ENCODE measurements at regions not wholly inside any gene's neighbourhood (a gene's known extent, or its start where the extent isn't known, plus 50 kb on each side); places are given as distances from the start of the nearest gene placed in this dataset.

DNA sequence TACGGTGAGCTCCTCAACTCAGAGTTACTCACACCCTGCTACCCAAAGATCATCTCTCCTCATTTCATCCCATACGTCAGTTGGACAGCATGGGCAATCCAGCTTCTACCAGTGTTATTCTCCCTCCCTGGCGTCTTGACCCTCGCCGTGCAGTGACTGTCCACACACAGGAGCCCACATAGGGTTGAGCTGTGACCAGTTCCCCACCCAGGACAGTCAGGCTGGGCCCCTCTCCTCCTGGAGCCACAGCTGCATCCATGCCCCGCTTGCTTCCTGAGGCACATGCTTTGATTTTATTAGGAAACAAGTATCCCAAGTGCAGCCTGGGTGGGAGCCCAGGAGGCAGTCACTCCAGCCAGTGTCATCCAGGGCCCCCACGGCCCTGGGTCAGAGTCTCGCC, 140.3 kb upstream of the SFSWAP start:
- Mint-ChIP-seq H3K27ac (ENCODE audit: unreplicated experiment) (no peak overlapping the region), H3K9me3 (ENCODE audit: unreplicated experiment) (no peaks in the 10 kb centered on the region), H3K4me1 (ENCODE audit: unreplicated experiment) (no peaks in the 10 kb centered on the region), H3K36me3 (ENCODE audit: low read depth, unreplicated experiment) (peaks cover 5% of the 10 kb centered on the region), H3K4me3 (ENCODE audit: unreplicated experiment) (no peak overlapping the region), H3K27me3 (ENCODE audit: unreplicated experiment) (peaks cover 8% of the 10 kb centered on the region)
- TF ChIP-seq, protein P1, sequence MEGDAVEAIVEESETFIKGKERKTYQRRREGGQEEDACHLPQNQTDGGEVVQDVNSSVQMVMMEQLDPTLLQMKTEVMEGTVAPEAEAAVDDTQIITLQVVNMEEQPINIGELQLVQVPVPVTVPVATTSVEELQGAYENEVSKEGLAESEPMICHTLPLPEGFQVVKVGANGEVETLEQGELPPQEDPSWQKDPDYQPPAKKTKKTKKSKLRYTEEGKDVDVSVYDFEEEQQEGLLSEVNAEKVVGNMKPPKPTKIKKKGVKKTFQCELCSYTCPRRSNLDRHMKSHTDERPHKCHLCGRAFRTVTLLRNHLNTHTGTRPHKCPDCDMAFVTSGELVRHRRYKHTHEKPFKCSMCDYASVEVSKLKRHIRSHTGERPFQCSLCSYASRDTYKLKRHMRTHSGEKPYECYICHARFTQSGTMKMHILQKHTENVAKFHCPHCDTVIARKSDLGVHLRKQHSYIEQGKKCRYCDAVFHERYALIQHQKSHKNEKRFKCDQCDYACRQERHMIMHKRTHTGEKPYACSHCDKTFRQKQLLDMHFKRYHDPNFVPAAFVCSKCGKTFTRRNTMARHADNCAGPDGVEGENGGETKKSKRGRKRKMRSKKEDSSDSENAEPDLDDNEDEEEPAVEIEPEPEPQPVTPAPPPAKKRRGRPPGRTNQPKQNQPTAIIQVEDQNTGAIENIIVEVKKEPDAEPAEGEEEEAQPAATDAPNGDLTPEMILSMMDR (IDR thresholded peaks at IDR 0.05; ENCODE audit: unreplicated experiment) = no peak
- DNase-seq (ENCODE audit: low spot score) = no peak

DNA sequence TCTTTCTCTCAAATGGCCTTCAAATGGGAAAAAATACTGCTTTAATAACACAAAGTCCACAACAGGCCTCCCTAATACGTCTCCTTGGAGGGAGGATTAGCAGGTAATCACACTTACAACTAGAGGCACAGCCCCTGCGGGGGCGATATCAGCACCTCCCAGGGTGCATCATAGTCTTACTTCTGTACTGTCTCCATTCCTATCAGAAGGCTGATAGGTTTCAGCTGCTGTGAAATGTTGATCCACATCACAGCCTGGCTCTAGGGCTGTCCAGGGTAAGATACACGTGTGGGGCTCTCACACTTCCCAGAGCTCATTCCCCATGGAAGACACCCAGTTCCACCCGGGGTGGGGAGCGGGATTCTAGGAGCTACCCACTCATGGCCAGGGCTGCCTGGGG, 139.1 kb upstream of the SFSWAP start:
- H3K27ac Mint-ChIP-seq (ENCODE audit: unreplicated experiment) = no peak overlapping the region
- peaks cover 16% of the 10 kb centered on the region for H3K27me3 Mint-ChIP-seq (ENCODE audit: unreplicated experiment)
- no peak overlapping the region for H3K4me3 Mint-ChIP-seq (ENCODE audit: unreplicated experiment)
- TF ChIP-seq, protein P1 (IDR thresholded peaks at IDR 0.05; ENCODE audit: unreplicated experiment) = no peak
- DNase-seq (ENCODE audit: low spot score) = no peak
- peaks cover 14% of the 10 kb centered on the region for H3K36me3 Mint-ChIP-seq (ENCODE audit: low read depth, unreplicated experiment)
- H3K4me1 Mint-ChIP-seq (ENCODE audit: unreplicated experiment) = no peaks in the 10 kb centered on the region
- H3K9me3 Mint-ChIP-seq (ENCODE audit: unreplicated experiment) = no peaks in the 10 kb centered on the region

DNA sequence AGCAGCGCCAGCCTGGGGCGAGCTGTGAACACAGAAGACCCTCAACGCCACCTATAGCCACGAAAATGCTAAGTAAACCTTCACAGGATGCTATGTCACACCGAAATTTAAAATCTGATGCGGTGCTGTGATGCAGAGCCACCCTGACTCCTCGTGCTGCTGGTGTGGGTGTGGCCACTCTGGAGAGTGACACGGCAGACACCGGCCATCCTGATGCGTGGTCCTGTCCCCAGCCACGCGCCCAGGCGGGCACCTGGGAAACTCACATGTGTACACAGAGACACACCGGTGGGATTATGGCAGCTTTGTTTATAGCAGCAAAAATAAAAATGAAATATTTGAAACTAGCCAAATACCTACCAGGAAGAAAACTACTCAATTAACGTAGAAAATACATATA, 138.3 kb upstream of the SFSWAP start:
- no peak overlapping the region for H3K27ac Mint-ChIP-seq (ENCODE audit: unreplicated experiment)
- DNase-seq (ENCODE audit: low spot score) = no peak
- no peaks in the 10 kb centered on the region for H3K9me3 Mint-ChIP-seq (ENCODE audit: unreplicated experiment)
- TF ChIP-seq, protein P1 (IDR thresholded peaks at IDR 0.05; ENCODE audit: unreplicated experiment) = no peak
- peaks cover 15% of the 10 kb centered on the region for H3K36me3 Mint-ChIP-seq (ENCODE audit: low read depth, unreplicated experiment)
- H3K4me1 Mint-ChIP-seq (ENCODE audit: unreplicated experiment) = no peaks in the 10 kb centered on the region
- H3K4me3 Mint-ChIP-seq (ENCODE audit: unreplicated experiment) = no peak overlapping the region
- H3K27me3 Mint-ChIP-seq (ENCODE audit: unreplicated experiment) = peaks cover 16% of the 10 kb centered on the region

DNA sequence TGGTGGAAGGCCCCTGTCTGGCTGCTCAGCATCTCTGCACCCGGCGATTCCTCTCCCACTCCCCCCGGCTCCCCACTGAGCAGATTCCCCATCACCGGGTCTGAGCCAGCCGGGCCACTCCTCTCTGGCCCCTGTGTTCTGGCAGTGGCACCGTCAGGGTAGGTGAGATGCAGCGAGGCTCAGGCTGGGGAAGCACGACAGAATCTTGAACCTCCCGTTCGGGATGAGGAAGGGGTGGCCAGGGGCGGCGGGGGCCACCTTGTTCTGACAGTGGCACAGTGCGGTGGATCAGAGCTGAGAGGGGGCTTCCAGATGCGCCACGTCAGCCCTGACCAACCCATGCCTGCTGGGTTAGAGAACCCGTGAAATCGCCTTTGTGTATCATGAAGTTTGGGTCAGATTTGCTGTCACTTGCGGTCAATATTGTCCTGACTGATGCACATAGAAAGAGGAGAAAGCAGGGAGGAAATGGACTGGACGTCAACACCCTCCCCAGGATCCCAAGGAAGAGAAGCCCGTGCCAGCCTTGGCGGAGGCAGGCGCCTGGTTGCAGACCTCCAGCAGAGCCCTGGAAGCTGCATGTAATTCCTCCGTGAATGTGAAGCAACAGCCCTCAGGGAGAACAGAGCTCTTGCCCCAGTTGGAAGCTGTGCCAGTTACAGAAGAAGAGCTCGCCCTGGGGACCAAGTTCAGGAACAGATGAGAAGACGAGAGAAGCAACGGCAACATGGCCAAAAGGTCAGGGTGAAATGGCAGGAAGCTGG, 137.1 kb upstream of the SFSWAP start:
- Mint-ChIP-seq H3K9me3 (ENCODE audit: unreplicated experiment) (no peaks in the 10 kb centered on the region), H3K4me3 (ENCODE audit: unreplicated experiment) (no peak overlapping the region), H3K27ac (ENCODE audit: unreplicated experiment) (no peak overlapping the region), H3K27me3 (ENCODE audit: unreplicated experiment) (peaks cover 15% of the 10 kb centered on the region), H3K4me1 (ENCODE audit: unreplicated experiment) (no peaks in the 10 kb centered on the region), H3K36me3 (ENCODE audit: low read depth, unreplicated experiment) (peaks cover 11% of the 10 kb centered on the region)
- no peak for DNase-seq (ENCODE audit: low spot score)
- TF ChIP-seq, protein P1 (IDR thresholded peaks at IDR 0.05; ENCODE audit: unreplicated experiment) = no peak

DNA sequence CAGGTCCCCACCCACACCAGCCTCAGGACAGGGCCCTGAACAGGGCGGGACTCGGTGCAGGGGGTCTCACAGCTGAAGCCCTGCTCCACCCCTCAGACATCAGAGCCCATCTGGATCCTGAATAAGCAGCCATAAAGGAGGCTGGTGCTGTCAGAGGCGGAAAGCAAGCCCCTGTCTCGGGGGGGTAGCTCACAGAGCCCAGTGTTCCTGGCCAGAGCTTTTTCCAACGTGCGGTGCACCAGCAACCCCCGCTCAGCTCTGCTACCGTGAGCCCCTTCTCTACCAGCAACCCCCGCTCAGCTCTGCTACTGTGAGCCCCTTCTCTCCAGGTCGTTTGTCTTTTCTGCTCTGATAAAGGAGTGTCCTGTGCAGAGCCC, 136.5 kb upstream of the SFSWAP start:
- DNase-seq (ENCODE audit: low spot score) = no peak
- H3K9me3 Mint-ChIP-seq (ENCODE audit: unreplicated experiment) = no peaks in the 10 kb centered on the region
- peaks cover 17% of the 10 kb centered on the region for H3K27me3 Mint-ChIP-seq (ENCODE audit: unreplicated experiment)
- TF ChIP-seq, protein P1 (IDR thresholded peaks at IDR 0.05; ENCODE audit: unreplicated experiment) = no peak
- H3K4me1 Mint-ChIP-seq (ENCODE audit: unreplicated experiment) = no peaks in the 10 kb centered on the region
- peaks cover 12% of the 10 kb centered on the region for H3K36me3 Mint-ChIP-seq (ENCODE audit: low read depth, unreplicated experiment)
- no peak overlapping the region for H3K4me3 Mint-ChIP-seq (ENCODE audit: unreplicated experiment)
- no peak overlapping the region for H3K27ac Mint-ChIP-seq (ENCODE audit: unreplicated experiment)
